OCI-LY3 (cell line): ENCODE measurements at regions not wholly inside any gene's neighbourhood (a gene's known extent, or its start where the extent isn't known, plus 50 kb on each side); places are given as distances from the start of the nearest gene placed in this dataset.

Experiments
- EZH2phosphoT487 ChIP-seq: fragments of 200-600 bp; shearing (Covaris generic); IDR thresholded peaks from 2 replicates; pipeline ENCODE4 v1.6.1; 2018; ENCODE audit warnings: antibody characterized with exemption, mixed run types, low read depth
- TF ChIP-seq, protein P1 (sequence below): fragments of 200-600, 300-600 bp; sonication (generic); IDR thresholded peaks from 2 replicates; pipeline ENCODE4 v1.5.1; 2014; ENCODE audit warnings: antibody characterized with exemption, low read length, low read depth

GRCh38 chr6:28587746-28588075 lies 62.0 kb downstream of the GPX5 start:
- TF ChIP-seq, protein P1, sequence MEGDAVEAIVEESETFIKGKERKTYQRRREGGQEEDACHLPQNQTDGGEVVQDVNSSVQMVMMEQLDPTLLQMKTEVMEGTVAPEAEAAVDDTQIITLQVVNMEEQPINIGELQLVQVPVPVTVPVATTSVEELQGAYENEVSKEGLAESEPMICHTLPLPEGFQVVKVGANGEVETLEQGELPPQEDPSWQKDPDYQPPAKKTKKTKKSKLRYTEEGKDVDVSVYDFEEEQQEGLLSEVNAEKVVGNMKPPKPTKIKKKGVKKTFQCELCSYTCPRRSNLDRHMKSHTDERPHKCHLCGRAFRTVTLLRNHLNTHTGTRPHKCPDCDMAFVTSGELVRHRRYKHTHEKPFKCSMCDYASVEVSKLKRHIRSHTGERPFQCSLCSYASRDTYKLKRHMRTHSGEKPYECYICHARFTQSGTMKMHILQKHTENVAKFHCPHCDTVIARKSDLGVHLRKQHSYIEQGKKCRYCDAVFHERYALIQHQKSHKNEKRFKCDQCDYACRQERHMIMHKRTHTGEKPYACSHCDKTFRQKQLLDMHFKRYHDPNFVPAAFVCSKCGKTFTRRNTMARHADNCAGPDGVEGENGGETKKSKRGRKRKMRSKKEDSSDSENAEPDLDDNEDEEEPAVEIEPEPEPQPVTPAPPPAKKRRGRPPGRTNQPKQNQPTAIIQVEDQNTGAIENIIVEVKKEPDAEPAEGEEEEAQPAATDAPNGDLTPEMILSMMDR, result no peak
- TF ChIP-seq EZH2phosphoT487, result no peak
